Epithelial cell of proximal tubule (primary cell): ENCODE measurements at regions not wholly inside any gene's neighbourhood (a gene's known extent, or its start where the extent isn't known, plus 50 kb on each side); places are given as distances from the start of the nearest gene placed in this dataset.

ENCODE experiments used
- DNase-seq: peaks from one replicate; pipeline ENCODE4 v3.0.0-alpha.2; 2011; ENCODE audit warnings: low read depth
- H3K4me3 ChIP-seq: 2 replicates; pipeline ENCODE4 v1.5.1; 2011; ENCODE audit warnings: low read depth, mild to moderate bottlenecking, low read length
- CTCF ChIP-seq: conservative IDR thresholded peaks from 2 replicates; pipeline ENCODE4 v1.5.1; 2012; ENCODE audit warnings: low read depth, mild to moderate bottlenecking, low read length

GRCh38 chr7:4319280-4319679 is 362.8 kb upstream of the FOXK1 start:
- no peak for DNase-seq
- H3K4me3 ChIP-seq: no peak overlapping the region
- no peak for TF ChIP-seq CTCF

DNA sequence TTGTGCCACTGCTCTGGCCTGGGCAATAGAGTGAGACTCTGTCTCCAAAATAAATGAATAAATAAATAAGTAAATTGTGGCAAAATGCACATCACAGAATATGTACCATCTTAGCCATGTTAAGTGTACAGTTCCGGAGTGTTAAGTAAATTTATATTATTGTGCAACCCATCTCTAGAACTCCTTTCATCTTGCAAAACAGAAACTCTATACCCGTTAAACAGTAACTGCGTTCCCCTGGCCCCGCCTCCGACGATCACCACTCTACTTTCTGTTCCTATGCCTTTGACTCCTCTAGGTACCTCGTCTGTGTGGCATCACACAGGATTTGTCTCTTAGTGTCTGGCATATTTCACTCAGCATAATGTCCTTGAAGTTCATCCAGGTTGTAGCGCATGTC is 356.4 kb upstream of the FOXK1 start:
- no peak for TF ChIP-seq CTCF
- H3K4me3 ChIP-seq: no peak overlapping the region
- no peak for DNase-seq

DNA sequence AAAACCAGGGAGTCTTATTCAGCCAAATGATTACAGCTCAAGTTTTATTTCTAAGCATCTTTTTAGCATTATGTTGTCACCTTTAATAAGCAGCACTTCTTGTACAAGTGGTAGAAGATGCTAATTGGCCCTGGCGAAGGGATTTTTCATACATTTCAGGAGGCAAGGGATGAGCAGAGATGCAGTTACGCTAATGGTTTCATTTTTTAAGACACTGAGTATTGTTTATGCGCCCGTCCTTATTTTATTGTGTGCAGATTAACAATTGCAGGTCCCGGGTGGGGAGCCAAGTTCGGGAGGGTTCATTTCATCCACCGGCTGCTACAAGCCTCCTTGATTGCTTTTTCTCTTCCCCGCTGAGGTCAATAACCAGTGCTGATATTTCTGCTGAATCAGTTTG is 350.4 kb upstream of the FOXK1 start:
- no peak for DNase-seq
- H3K4me3 ChIP-seq: no peak overlapping the region
- no peak for TF ChIP-seq CTCF

GRCh38 chr7:4338556-4338955 is 343.5 kb upstream of the FOXK1 start:
- TF ChIP-seq CTCF: no peak
- H3K4me3 ChIP-seq: no peak overlapping the region
- DNase-seq: no peak

DNA sequence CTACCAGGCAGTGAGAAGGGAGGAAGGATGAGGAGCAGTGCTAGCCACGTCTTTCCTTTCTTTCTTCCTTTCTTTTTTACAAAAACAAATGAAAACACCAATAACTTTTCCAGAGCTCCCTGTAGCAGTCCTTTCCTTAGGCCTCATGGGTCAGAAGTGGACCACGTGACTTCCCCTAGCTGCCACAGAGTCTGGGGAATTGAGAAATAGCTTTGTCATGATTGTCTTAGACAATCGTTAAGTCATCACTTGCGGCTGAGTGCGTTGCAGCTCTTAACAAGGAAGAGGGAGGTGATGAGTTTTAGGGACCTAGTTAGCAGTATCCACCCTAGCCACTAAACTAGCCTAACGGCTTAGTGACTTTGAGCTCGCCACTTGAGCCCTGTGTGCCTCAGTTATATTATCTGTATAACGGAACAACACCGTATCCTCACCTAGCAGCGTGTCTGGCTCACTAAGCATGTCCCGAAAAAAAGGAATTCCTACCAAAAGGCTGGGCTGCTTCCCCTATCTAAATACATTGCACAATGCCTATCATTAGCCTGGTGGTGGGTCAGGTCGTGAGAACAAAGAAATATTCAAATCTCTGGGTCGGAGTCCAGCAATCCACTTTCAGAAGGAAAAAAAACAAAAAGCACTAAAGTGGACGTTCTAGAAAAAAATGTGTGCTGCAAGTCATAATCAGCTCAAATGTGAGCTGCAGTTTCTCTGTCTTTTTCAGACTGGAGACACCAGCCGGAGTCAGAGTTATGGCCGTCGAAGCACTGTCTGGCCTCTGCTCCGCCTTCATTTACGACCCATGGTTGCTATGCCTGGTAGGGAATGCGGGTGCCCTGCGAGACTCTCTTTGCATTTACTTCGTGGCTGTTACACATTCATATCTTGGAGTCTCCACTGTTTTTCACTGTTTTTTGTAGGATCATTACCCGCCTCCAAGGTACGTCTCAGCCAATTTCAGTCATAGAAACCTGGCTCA is 338.5 kb upstream of the FOXK1 start:
- no peak overlapping the region for H3K4me3 ChIP-seq
- no peak for TF ChIP-seq CTCF
- DNase-seq: no peak

- H3K4me3 ChIP-seq: no peak overlapping the region
- no peak for TF ChIP-seq CTCF
- DNase-seq: no peak
These were observed 337.1 kb upstream of the FOXK1 start for GRCh38 chr7:4345004-4345403.

GRCh38 chr7:4352069-4352468 is 330.0 kb upstream of the FOXK1 start:
- TF ChIP-seq CTCF: no peak
- no peak overlapping the region for H3K4me3 ChIP-seq
- DNase-seq: no peak
